CD14-positive monocyte (primary cell): ENCODE measurements at regions not wholly inside any gene's neighbourhood (a gene's known extent, or its start where the extent isn't known, plus 50 kb on each side); places are given as distances from the start of the nearest gene placed in this dataset.

ENCODE experiments used
- DNase-seq, 3 donors: peaks; one replicate each; pipeline ENCODE4 v3.0.0-alpha.2; 2011 to 2022
- H2AFZ ChIP-seq: 2 replicates; pipeline ENCODE4 v1.6.0; 2012; ENCODE audit warnings: mild to moderate bottlenecking, low read depth, low read length, inconsistent platforms; ENCODE audit not compliant: insufficient read depth, poor library complexity, severe bottlenecking
- H3K27ac ChIP-seq, 2 donors: 1 replicate in 1 of 2; 2 replicates in 1 of 2; pipeline ENCODE4 v1.5.1; 2012 to 2013; ENCODE audit warnings: low read length in 2 of 2, control low read depth in 1 of 2, inconsistent platforms in 1 of 2, low read depth in 1 of 2, mild to moderate bottlenecking in 1 of 2
- H3K27me3 ChIP-seq, 2 donors: one replicate each; pipeline versions ENCODE4 v1.6.0 to v1.6.1; 2011 to 2013; ENCODE audit warnings: low read length in 2 of 2; ENCODE audit not compliant: control insufficient read depth in 2 of 2, insufficient read depth in 2 of 2
- H3K36me3 ChIP-seq, 2 donors: replicated peaks in 1 of 2; 1 replicate in 1 of 2; 2 replicates in 1 of 2; pipeline versions ENCODE4 v1.5.1 to v1.6.1; 2012 to 2013; ENCODE audit warnings: low read length in 2 of 2, control low read depth in 1 of 2, inconsistent platforms in 1 of 2, mild to moderate bottlenecking in 1 of 2; ENCODE audit not compliant: insufficient read depth in 2 of 2, control insufficient read depth in 1 of 2
- H3K4me1 ChIP-seq, 2 donors: 1 replicate in 1 of 2; 2 replicates in 1 of 2; pipeline versions ENCODE4 v1.5.1 to v1.6.1; 2012 to 2013; ENCODE audit warnings: low read length in 2 of 2, control low read depth in 1 of 2, inconsistent platforms in 1 of 2, mild to moderate bottlenecking in 1 of 2, moderate library complexity in 1 of 2; ENCODE audit not compliant: insufficient read depth in 2 of 2, control insufficient read depth in 1 of 2
- H3K4me2 ChIP-seq: replicated peaks from 2 replicates; pipeline ENCODE3; 2012; ENCODE audit warnings: low read length, moderate library complexity, mild to moderate bottlenecking; ENCODE audit not compliant: poor library complexity, severe bottlenecking; ENCODE audit errors: extremely low read depth
- H3K4me3 ChIP-seq, 3 experiments: fragments of 200-600 bp in 1 of 3; sonication (generic) in 1 of 3; replicated peaks in 1 of 3; 1 replicate in 2 of 3; 2 replicates in 1 of 3; pipeline ENCODE4 v1.5.1; 2011 to 2013; ENCODE audit warnings: low read length in 3 of 3, mild to moderate bottlenecking in 3 of 3, control low read depth in 2 of 3, low read depth in 2 of 3, inconsistent platforms in 1 of 3, moderate library complexity in 1 of 3
- H3K79me2 ChIP-seq: 2 replicates; pipeline ENCODE4 v1.6.0; 2012; ENCODE audit warnings: mild to moderate bottlenecking, control low read depth, inconsistent platforms, low read length, moderate library complexity; ENCODE audit not compliant: insufficient read depth
- H3K9ac ChIP-seq: 2 replicates; pipeline ENCODE4 v1.6.0; 2017; ENCODE audit warnings: low read length, mild to moderate bottlenecking; ENCODE audit not compliant: insufficient read depth, poor library complexity, severe bottlenecking
- H3K9me3 ChIP-seq, 2 donors: replicated peaks in 1 of 2; 1 replicate in 1 of 2; 2 replicates in 1 of 2; pipeline versions ENCODE4 v1.5.1 to v1.6.1; 2012 to 2013; ENCODE audit warnings: low read length in 2 of 2, control low read depth in 1 of 2; ENCODE audit not compliant: control insufficient read depth in 1 of 2, insufficient read depth in 1 of 2
- H4K20me1 ChIP-seq: 2 replicates; pipeline ENCODE4 v1.6.0; 2012; ENCODE audit warnings: mild to moderate bottlenecking, low read length, control low read depth, moderate library complexity; ENCODE audit not compliant: insufficient read depth
- H3K27ac Mint-ChIP-seq, 7 donors: one replicate each; pipeline ENCODE4 v1.8.0; 2020; ENCODE audit warnings: mild to moderate bottlenecking in 7 of 7, mixed read lengths in 7 of 7, moderate library complexity in 6 of 7, inconsistent platforms in 2 of 7
- H3K27me3 Mint-ChIP-seq, 3 donors: one replicate each; pipeline ENCODE4 v1.8.0; 2021 to 2022; ENCODE audit warnings: low read depth in 3 of 3, mild to moderate bottlenecking in 3 of 3, mixed read lengths in 3 of 3, moderate library complexity in 3 of 3, inconsistent platforms in 1 of 3
- H3K36me3 Mint-ChIP-seq, 2 donors: one replicate each; pipeline ENCODE4 v1.8.0; 2020; ENCODE audit warnings: mixed read lengths in 2 of 2, inconsistent platforms in 1 of 2, mild to moderate bottlenecking in 1 of 2
- H3K4me1 Mint-ChIP-seq: one replicate; pipeline ENCODE4 v1.8.0; 2020; ENCODE audit warnings: mild to moderate bottlenecking, mixed read lengths
- H3K4me3 Mint-ChIP-seq, 2 donors: one replicate each; pipeline ENCODE4 v1.8.0; 2020; ENCODE audit warnings: mild to moderate bottlenecking in 2 of 2, mixed read lengths in 2 of 2, moderate library complexity in 1 of 2
- H3K9me3 Mint-ChIP-seq, 7 donors: one replicate each; pipeline ENCODE4 v1.8.0; 2020 to 2022; ENCODE audit warnings: mixed read lengths in 7 of 7, mild to moderate bottlenecking in 6 of 7, moderate library complexity in 6 of 7, inconsistent platforms in 2 of 7
- CTCF ChIP-seq: fragments of 200-600 bp; IDR thresholded peaks from one replicate; pipeline ENCODE4 v1.8.0; 2022; ENCODE audit warnings: antibody characterized with exemption, mild to moderate bottlenecking
- WGBS: methylation state at CpG from one replicate; pipeline ENCODE4 v1.1.5; 2013; ENCODE audit warnings: missing lambda C conversion rate; ENCODE audit not compliant: insufficient coverage; 5-methylcytosine and 5-hydroxymethylcytosine counted together
- intact Hi-C, 2 donors: fragments of 100-400 bp; cut with micrococcal nuclease; formaldehyde crosslinking; loops; one replicate each; pipeline versions ENCODE4 v1.15.0 to v1.15.1; 2023

GRCh38 chr20:63081831-63082230, 75.1 kb upstream of the BHLHE23 start:
- no peaks in the 10 kb centered on the region for H3K4me1 Mint-ChIP-seq
- H3K79me2 ChIP-seq, result no peaks in the 10 kb centered on the region
- intact Hi-C loops, result no loop called here
- H3K4me3 Mint-ChIP-seq, result no peak overlapping the region
- peaks cover 8 to 10% of the 10 kb centered on the region in 2 donors for H3K9me3 ChIP-seq
- no peak overlapping the region for H3K4me3 ChIP-seq
- H3K36me3 Mint-ChIP-seq, result no peaks in the 10 kb centered on the region
- no peaks in the 10 kb centered on the region for H3K4me1 ChIP-seq
- TF ChIP-seq CTCF, result no peak
- H4K20me1 ChIP-seq, result no peaks in the 10 kb centered on the region
- peaks cover 8 to 24% (median 14%) of the 10 kb centered on the region in 7 donors for H3K9me3 Mint-ChIP-seq
- peaks cover 6 to 10% (median 7%) of the 10 kb centered on the region in 3 donors for H3K27me3 Mint-ChIP-seq
- no peak overlapping the region for H3K4me2 ChIP-seq
- WGBS, result 94% methylated on average over 2 of the region's 10 CpGs
- no peak overlapping the region for H3K27ac Mint-ChIP-seq
- no peak overlapping the region for H2AFZ ChIP-seq
- H3K27me3 ChIP-seq, result no peaks in the 10 kb centered on the region
- DNase-seq, result no peak
- no peaks in the 10 kb centered on the region for H3K36me3 ChIP-seq
- H3K27ac ChIP-seq, result no peak overlapping the region
- H3K9ac ChIP-seq, result no peak overlapping the region

- no peaks in the 10 kb centered on the region for H3K27me3 ChIP-seq
Observed at GRCh38 chr20:63081351-63081750, 74.6 kb upstream of the BHLHE23 start.

More at GRCh38 chr20:63081351-63081750, 74.6 kb upstream of the BHLHE23 start:
- H3K4me3 ChIP-seq, result no peak overlapping the region
- TF ChIP-seq CTCF, result no peak
- no peak overlapping the region for H2AFZ ChIP-seq
- H3K9me3 Mint-ChIP-seq, result peaks cover 8 to 26% (median 17%) of the 10 kb centered on the region in 7 donors
- 70% methylated on average over 5 of the region's 5 CpGs for WGBS
- H3K27ac Mint-ChIP-seq, result no peak overlapping the region
- H4K20me1 ChIP-seq, result no peaks in the 10 kb centered on the region
- intact Hi-C loops, result no loop called here
- no peak overlapping the region for H3K4me2 ChIP-seq
- no peaks in the 10 kb centered on the region for H3K4me1 Mint-ChIP-seq
- H3K9me3 ChIP-seq, result peaks cover 8 to 10% of the 10 kb centered on the region in 2 donors
- no peak overlapping the region for H3K4me3 Mint-ChIP-seq
- no peaks in the 10 kb centered on the region for H3K79me2 ChIP-seq
- DNase-seq, result no peak
- H3K36me3 ChIP-seq, result no peaks in the 10 kb centered on the region
- H3K27me3 Mint-ChIP-seq, result peaks cover 6 to 12% (median 7%) of the 10 kb centered on the region in 3 donors
- no peaks in the 10 kb centered on the region for H3K4me1 ChIP-seq
- H3K9ac ChIP-seq, result no peak overlapping the region
- H3K27ac ChIP-seq, result no peak overlapping the region
- H3K36me3 Mint-ChIP-seq, result no peaks in the 10 kb centered on the region
